ENCODE measurements at regions not wholly inside any gene's neighbourhood (a gene's known extent, or its start where the extent isn't known, plus 50 kb on each side); places are given as distances from the start of the nearest gene placed in this dataset.
"Not testable (repeated sequence)": the region's sequence is repeated elsewhere in the genome, so short reads cannot be mapped to it uniquely, and the experiment has no call there.

DNA sequence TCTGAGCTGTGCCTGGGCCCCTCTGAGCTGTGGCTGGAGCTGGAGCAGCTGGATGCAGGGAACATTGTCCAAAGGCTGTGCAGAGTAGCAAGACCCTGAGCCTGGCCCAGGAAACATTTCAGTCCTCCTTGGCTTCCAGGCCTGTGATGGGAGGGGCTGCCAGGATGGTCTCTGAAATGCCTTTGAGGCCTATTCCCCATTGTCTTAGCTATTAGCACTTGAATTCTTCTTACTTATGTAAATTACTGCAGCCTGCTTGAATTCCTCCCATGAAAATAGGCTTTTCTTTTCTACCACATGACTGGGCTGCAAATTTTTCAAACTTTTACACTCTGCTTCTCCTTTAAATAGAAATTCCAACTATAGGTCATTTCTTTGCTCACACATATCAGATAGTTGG, 349.8 kb upstream of the KLHL4 start:
- H3K9me2 ChIP-seq (replicated peaks; ENCODE audit: insufficient read depth, low read length): no peaks in the 10 kb centered on the region
- H3F3A ChIP-seq (ENCODE audit: insufficient read depth): no peaks in the 10 kb centered on the region
- no peak overlapping the region for H2AFZ ChIP-seq (ENCODE audit: low read depth, low read length, severe bottlenecking)
- H4K20me1 ChIP-seq (ENCODE audit: low read depth, low read length): no peaks in the 10 kb centered on the region
- H3K79me2 ChIP-seq (ENCODE audit: insufficient read depth, low read length): no peaks in the 10 kb centered on the region
- no peak overlapping the region for H3K27ac ChIP-seq (ENCODE audit: low read depth, low read length)
- H3K9ac ChIP-seq (ENCODE audit: low read length): no peak overlapping the region
- no peaks in the 10 kb centered on the region for H3K9me3 ChIP-seq (ENCODE audit: insufficient read depth, low read length)
- H3K36me3 ChIP-seq (ENCODE audit: low read length): no peaks in the 10 kb centered on the region
- H3K27me3 ChIP-seq (ENCODE audit: low read length): no peaks in the 10 kb centered on the region
- no peak for TF ChIP-seq EZH2phosphoT487 (conservative IDR thresholded peaks at IDR 0.05; ENCODE audit: low read length)
- TF ChIP-seq, protein P1, sequence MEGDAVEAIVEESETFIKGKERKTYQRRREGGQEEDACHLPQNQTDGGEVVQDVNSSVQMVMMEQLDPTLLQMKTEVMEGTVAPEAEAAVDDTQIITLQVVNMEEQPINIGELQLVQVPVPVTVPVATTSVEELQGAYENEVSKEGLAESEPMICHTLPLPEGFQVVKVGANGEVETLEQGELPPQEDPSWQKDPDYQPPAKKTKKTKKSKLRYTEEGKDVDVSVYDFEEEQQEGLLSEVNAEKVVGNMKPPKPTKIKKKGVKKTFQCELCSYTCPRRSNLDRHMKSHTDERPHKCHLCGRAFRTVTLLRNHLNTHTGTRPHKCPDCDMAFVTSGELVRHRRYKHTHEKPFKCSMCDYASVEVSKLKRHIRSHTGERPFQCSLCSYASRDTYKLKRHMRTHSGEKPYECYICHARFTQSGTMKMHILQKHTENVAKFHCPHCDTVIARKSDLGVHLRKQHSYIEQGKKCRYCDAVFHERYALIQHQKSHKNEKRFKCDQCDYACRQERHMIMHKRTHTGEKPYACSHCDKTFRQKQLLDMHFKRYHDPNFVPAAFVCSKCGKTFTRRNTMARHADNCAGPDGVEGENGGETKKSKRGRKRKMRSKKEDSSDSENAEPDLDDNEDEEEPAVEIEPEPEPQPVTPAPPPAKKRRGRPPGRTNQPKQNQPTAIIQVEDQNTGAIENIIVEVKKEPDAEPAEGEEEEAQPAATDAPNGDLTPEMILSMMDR (IDR thresholded peaks at IDR 0.05; ENCODE audit: insufficient read depth, low read length, poor library complexity, severe bottlenecking): no peak
- H3K4me3 ChIP-seq (ENCODE audit: insufficient read depth, low read length, poor library complexity, severe bottlenecking): no peak overlapping the region
- H3K4me2 ChIP-seq (ENCODE audit: low read depth, low read length, poor library complexity, severe bottlenecking): no peak overlapping the region

DNA sequence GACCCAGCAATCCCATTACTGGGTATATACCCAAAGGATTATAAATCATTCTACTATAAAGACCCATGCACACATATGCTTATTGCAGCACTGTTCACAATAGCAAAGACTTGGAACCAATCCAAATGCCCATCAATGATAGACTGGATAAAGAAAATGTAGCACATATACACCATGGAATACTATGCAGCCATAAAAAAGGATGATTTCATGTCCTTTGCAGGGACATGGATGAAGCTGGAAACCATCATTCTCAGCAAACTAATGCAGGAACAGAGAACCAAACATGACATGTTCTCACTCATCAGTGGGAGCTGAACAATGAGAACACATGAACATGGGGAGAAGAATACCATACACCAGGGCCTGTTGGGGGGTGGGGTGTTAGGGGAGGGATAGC, 339.6 kb upstream of the KLHL4 start:
- not testable (repeated sequence) for H3K9me2 ChIP-seq (replicated peaks; ENCODE audit: insufficient read depth, low read length); H4K20me1 ChIP-seq (ENCODE audit: low read depth, low read length); H3K36me3 ChIP-seq (ENCODE audit: low read length); H3K9me3 ChIP-seq (ENCODE audit: insufficient read depth, low read length); H3F3A ChIP-seq (ENCODE audit: insufficient read depth); H2AFZ ChIP-seq (ENCODE audit: low read depth, low read length, severe bottlenecking); H3K4me2 ChIP-seq (ENCODE audit: low read depth, low read length, poor library complexity, severe bottlenecking); H3K79me2 ChIP-seq (ENCODE audit: insufficient read depth, low read length); H3K4me3 ChIP-seq (ENCODE audit: insufficient read depth, low read length, poor library complexity, severe bottlenecking); H3K27ac ChIP-seq (ENCODE audit: low read depth, low read length); H3K9ac ChIP-seq (ENCODE audit: low read length); H3K27me3 ChIP-seq (ENCODE audit: low read length)
